GM12874 (cell line): ENCODE measurements at regions not wholly inside any gene's neighbourhood (a gene's known extent, or its start where the extent isn't known, plus 50 kb on each side); places are given as distances from the start of the nearest gene placed in this dataset.

Experiments used
- TF ChIP-seq, protein P1 (sequence below): IDR thresholded peaks from 2 replicates; pipeline ENCODE4 v1.5.1; 2011; ENCODE audit warnings: low read depth, mild to moderate bottlenecking, control low read depth, low read length, moderate library complexity; ENCODE audit not compliant: insufficient read depth

GRCh38 chr17:53012364-53012763 lies 810.4 kb upstream of the KIF2B start:
- TF ChIP-seq, protein P1, sequence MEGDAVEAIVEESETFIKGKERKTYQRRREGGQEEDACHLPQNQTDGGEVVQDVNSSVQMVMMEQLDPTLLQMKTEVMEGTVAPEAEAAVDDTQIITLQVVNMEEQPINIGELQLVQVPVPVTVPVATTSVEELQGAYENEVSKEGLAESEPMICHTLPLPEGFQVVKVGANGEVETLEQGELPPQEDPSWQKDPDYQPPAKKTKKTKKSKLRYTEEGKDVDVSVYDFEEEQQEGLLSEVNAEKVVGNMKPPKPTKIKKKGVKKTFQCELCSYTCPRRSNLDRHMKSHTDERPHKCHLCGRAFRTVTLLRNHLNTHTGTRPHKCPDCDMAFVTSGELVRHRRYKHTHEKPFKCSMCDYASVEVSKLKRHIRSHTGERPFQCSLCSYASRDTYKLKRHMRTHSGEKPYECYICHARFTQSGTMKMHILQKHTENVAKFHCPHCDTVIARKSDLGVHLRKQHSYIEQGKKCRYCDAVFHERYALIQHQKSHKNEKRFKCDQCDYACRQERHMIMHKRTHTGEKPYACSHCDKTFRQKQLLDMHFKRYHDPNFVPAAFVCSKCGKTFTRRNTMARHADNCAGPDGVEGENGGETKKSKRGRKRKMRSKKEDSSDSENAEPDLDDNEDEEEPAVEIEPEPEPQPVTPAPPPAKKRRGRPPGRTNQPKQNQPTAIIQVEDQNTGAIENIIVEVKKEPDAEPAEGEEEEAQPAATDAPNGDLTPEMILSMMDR: no peak

- TF ChIP-seq, protein P1: no peak
Measured at GRCh38 chr17:53006006-53006405, 816.7 kb upstream of the KIF2B start.

- TF ChIP-seq, protein P1: no peak
Measured at GRCh38 chr17:53004902-53005301, 817.8 kb upstream of the KIF2B start.

GRCh38 chr17:52995881-52996280 lies 826.8 kb upstream of the KIF2B start:
- TF ChIP-seq, protein P1: no peak

DNA sequence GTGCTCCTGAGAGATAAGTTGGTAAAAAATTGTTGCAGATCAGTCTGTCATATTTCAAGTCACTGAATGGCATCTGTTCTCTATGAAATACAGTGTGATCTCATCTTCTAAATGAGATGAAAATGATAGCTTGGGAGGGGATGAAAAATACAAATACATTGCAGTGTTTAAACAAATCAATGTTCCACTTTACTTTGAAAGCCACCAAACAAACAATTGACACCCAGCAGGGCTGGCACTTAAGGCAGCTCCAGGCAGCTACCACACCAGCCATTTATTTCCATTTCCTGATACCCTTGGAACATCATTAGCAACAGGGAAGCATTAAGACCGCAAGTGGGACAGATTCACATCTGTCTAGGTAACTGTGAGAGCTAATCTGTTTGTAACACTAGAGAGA lies 827.6 kb upstream of the KIF2B start:
- TF ChIP-seq, protein P1: no peak

DNA sequence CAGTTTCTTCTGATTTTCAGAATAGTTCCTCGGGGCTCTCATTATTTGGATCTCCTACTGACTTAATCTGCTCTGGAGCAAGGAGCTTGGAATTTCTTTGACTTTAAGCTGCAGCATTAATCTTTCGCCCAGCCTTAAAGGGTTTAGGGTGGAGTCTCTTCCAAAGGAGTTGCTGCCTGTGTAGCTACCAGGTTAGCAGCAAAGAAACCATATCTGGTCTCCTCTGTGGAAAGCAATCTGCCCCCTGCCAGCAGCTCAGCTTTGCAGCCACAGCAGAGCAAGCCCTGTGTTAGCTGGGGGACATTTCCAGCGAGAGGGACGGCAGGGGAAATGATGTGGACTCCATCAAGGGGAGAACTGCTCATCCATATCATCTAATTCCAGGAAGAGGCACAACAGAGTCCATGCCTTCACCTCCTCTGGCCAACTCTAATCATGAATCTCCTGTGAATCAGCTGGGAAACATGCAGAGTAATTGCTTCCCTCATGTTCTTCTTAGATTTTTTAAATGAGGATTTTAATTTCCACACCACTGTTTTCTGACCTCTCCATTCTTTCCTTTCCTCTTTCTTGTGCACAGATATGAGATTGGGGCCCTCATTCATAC lies 827.6 kb upstream of the CA10 start:
- TF ChIP-seq, protein P1: no peak

DNA sequence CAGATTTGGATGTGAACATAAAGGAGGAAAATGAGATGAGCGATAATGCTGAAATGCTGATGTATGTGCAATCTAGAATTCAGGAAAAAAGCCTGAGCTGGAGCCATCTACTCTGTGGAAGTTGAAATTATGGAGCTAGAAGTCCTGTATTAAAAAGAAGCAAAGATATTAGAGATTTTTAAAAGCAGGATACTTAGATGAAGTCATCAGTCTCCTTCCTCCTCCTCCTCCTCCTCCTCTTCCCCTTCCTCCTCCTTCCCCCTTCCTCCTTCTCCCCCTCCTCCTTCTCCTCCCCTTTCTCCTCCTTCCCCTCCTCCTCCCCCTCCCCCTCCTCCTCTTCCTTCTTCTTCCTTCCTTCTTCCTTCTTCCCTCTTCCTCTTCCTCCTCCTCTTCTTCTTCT lies 823.8 kb upstream of the CA10 start:
- TF ChIP-seq, protein P1: no peak
